H1 (cell line): ENCODE measurements at regions not wholly inside any gene's neighbourhood (a gene's known extent, or its start where the extent isn't known, plus 50 kb on each side); places are given as distances from the start of the nearest gene placed in this dataset.

Experiments used
- CTCF ChIA-PET: fragments of 300-600 bp; sonication (Branson Sonifier 250); formaldehyde crosslinking; loops from one replicate; lab custom pipeline; 2021; ENCODE audit not compliant: partially characterized antibody; lab: Charles Lee
- POLR2A ChIA-PET: fragments of 300-600 bp; sonication (Branson Sonifier 250); formaldehyde crosslinking; loops from one replicate; lab custom pipeline; 2021; ENCODE audit warnings: inconsistent platforms; ENCODE audit not compliant: partially characterized antibody; lab: Charles Lee
- DNase-seq, 2 experiments: peaks; one replicate each; pipeline versions ENCODE4 v3.0.0 to v3.0.0-alpha.2; 2010 to 2022; ENCODE audit warnings: low spot score in 2 of 2, low read depth in 1 of 2, mixed read lengths in 1 of 2
- FAIRE-seq: peaks from 2 replicates; lab custom pipeline; 2011; peaks lifted over from hg19 to GRCh38; lab: Jason Lieb, UNC
- H2AFZ ChIP-seq: 2 replicates; pipeline ENCODE4 v1.8.1; 2012; ENCODE audit warnings: low read length, inconsistent platforms
- H2AK5ac ChIP-seq: 2 replicates; pipeline ENCODE4 v1.6.1; 2013; ENCODE audit warnings: low read depth, low read length
- H2BK120ac ChIP-seq: replicated peaks from 2 replicates; pipeline ENCODE3; 2013; ENCODE audit warnings: low read depth, low read length, inconsistent platforms
- H2BK12ac ChIP-seq: 2 replicates; pipeline ENCODE4 v1.6.1; 2013; ENCODE audit warnings: low read depth, low read length
- H2BK15ac ChIP-seq: 2 replicates; pipeline ENCODE4 v1.6.1; 2013; ENCODE audit warnings: low read length
- H2BK20ac ChIP-seq: 2 replicates; pipeline ENCODE4 v1.6.1; 2013; ENCODE audit warnings: low read length
- H2BK5ac ChIP-seq: 2 replicates; pipeline ENCODE4 v1.6.1; 2013; ENCODE audit warnings: low read depth, low read length
- H3K14ac ChIP-seq: 2 replicates; pipeline ENCODE4 v1.6.1; 2013; ENCODE audit warnings: inconsistent platforms; ENCODE audit not compliant: insufficient read length
- H3K18ac ChIP-seq: 2 replicates; pipeline ENCODE4 v1.6.1; 2013; ENCODE audit warnings: low read length; ENCODE audit errors: extremely low read depth
- H3K23ac ChIP-seq: 2 replicates; pipeline ENCODE4 v1.6.1; 2013; ENCODE audit warnings: inconsistent platforms; ENCODE audit not compliant: insufficient read length
- H3K23me2 ChIP-seq: 2 replicates; pipeline ENCODE4 v1.6.1; 2013; ENCODE audit warnings: low read depth, low read length
- H3K27ac ChIP-seq: 2 replicates; pipeline ENCODE4 v1.6.1; 2011; ENCODE audit warnings: low read depth, low read length, inconsistent platforms
- H3K27me3 ChIP-seq, 4 experiments: replicated peaks in 1 of 4; 1 replicate in 1 of 4; 2 replicates in 3 of 4; pipeline versions ENCODE4 v1.6.1 to v1.8.1; 2011 to 2013; ENCODE audit warnings: low read length in 3 of 4, mild to moderate bottlenecking in 3 of 4, inconsistent platforms in 2 of 4, mixed read lengths in 2 of 4, moderate library complexity in 1 of 4; ENCODE audit not compliant: control insufficient read depth in 3 of 4, insufficient read depth in 3 of 4; ENCODE audit errors: extremely low read depth in 1 of 4
- H3K36me3 ChIP-seq, 4 experiments: 2 replicates each; pipeline versions ENCODE4 v1.6.1 to v1.8.1; 2011 to 2013; ENCODE audit warnings: mild to moderate bottlenecking in 4 of 4, low read length in 3 of 4, moderate library complexity in 2 of 4, control low read depth in 1 of 4, inconsistent platforms in 1 of 4; ENCODE audit not compliant: insufficient read depth in 4 of 4, control insufficient read depth in 2 of 4
- H3K4ac ChIP-seq: replicated peaks from 2 replicates; pipeline ENCODE3; 2013; ENCODE audit warnings: low read length, low read depth, mixed read lengths, inconsistent platforms; ENCODE audit not compliant: insufficient read length
- H3K4me1 ChIP-seq, 4 experiments: replicated peaks in 1 of 4; 1 replicate in 1 of 4; 2 replicates in 3 of 4; pipeline versions ENCODE4 v1.6.1 to v1.8.1; 2011 to 2013; ENCODE audit warnings: low read length in 3 of 4, inconsistent platforms in 2 of 4, mixed read lengths in 1 of 4; ENCODE audit not compliant: insufficient read depth in 4 of 4, control insufficient read depth in 3 of 4
- H3K4me2 ChIP-seq, 2 experiments: 2 replicates each; pipeline versions ENCODE4 v1.6.1 to v1.8.1; 2011 to 2013; ENCODE audit warnings: low read depth in 2 of 2, low read length in 2 of 2, control low read depth in 1 of 2, inconsistent platforms in 1 of 2, mild to moderate bottlenecking in 1 of 2; ENCODE audit not compliant: insufficient read depth in 1 of 2
- H3K4me3 ChIP-seq, 4 experiments: fragments of 200-600, 300-600 bp in 1 of 4; sonication (generic), shearing (Covaris generic), sonication (Bioruptor Twin) in 1 of 4; 2 replicates each; pipeline versions ENCODE4 v1.5.1 to v1.8.1; 2011 to 2016; ENCODE audit warnings: low read length in 4 of 4, low read depth in 3 of 4, control low read depth in 2 of 4, inconsistent platforms in 2 of 4, mild to moderate bottlenecking in 2 of 4, mixed read lengths in 1 of 4, moderate library complexity in 1 of 4; ENCODE audit not compliant: insufficient read depth in 2 of 4; ENCODE audit errors: extremely low read depth in 1 of 4
- H3K56ac ChIP-seq: replicated peaks from 2 replicates; pipeline ENCODE3; 2013; ENCODE audit warnings: low read depth, mild to moderate bottlenecking, mixed read lengths, low read length, inconsistent platforms; ENCODE audit not compliant: insufficient read length
- H3K79me1 ChIP-seq: 2 replicates; pipeline ENCODE4 v1.6.1; 2013; ENCODE audit warnings: low read depth, low read length, control low read depth
- H3K79me2 ChIP-seq, 2 experiments: 2 replicates each; pipeline versions ENCODE4 v1.6.1 to v1.8.1; 2012 to 2013; ENCODE audit warnings: low read length in 2 of 2, mild to moderate bottlenecking in 2 of 2, inconsistent platforms in 1 of 2; ENCODE audit not compliant: insufficient read depth in 2 of 2, control insufficient read depth in 1 of 2
- H3K9ac ChIP-seq, 4 experiments: replicated peaks in 1 of 4; 1 replicate in 1 of 4; 2 replicates in 3 of 4; pipeline versions ENCODE4 v1.6.1 to v1.8.1; 2011 to 2013; ENCODE audit warnings: low read depth in 3 of 4, low read length in 3 of 4, control low read depth in 2 of 4, mild to moderate bottlenecking in 2 of 4, moderate library complexity in 2 of 4, inconsistent platforms in 1 of 4; ENCODE audit errors: extremely low read depth in 1 of 4
- H3K9me3 ChIP-seq, 2 experiments: 2 replicates each; pipeline versions ENCODE4 v1.6.1 to v1.8.1; 2012 to 2013; ENCODE audit warnings: mild to moderate bottlenecking in 2 of 2, moderate library complexity in 2 of 2, control low read depth in 1 of 2, inconsistent platforms in 1 of 2, low read depth in 1 of 2, low read length in 1 of 2, mixed read lengths in 1 of 2; ENCODE audit not compliant: insufficient read depth in 2 of 2
- H4K20me1 ChIP-seq, 2 experiments: replicated peaks in 1 of 2; 2 replicates each; pipeline versions ENCODE3 to v1.8.1; 2011 to 2013; ENCODE audit warnings: inconsistent platforms in 2 of 2, low read length in 2 of 2, mild to moderate bottlenecking in 1 of 2; ENCODE audit not compliant: insufficient read depth in 2 of 2, control insufficient read depth in 1 of 2
- H4K5ac ChIP-seq: 2 replicates; pipeline ENCODE4 v1.6.1; 2013; ENCODE audit warnings: low read length, low read depth, mixed read lengths, inconsistent platforms; ENCODE audit not compliant: insufficient read length
- H4K8ac ChIP-seq: 2 replicates; pipeline ENCODE4 v1.8.0; 2013; ENCODE audit warnings: mild to moderate bottlenecking, moderate library complexity, low read length, inconsistent platforms; ENCODE audit not compliant: insufficient read depth; ENCODE audit errors: extremely low read depth
- H4K91ac ChIP-seq: replicated peaks from 2 replicates; pipeline ENCODE3; 2013; ENCODE audit warnings: low read length, mixed read lengths, inconsistent platforms; ENCODE audit not compliant: insufficient read length
- BCL11A ChIP-seq, 2 experiments: IDR thresholded peaks; one replicate each; pipeline ENCODE4 v1.6.1; 2011; ENCODE audit warnings: low read depth in 2 of 2, low read length in 2 of 2, mild to moderate bottlenecking in 2 of 2
- CEBPB ChIP-seq: IDR thresholded peaks from 2 replicates; pipeline ENCODE4 v1.6.1; 2012; ENCODE audit warnings: low read depth, low read length
- KDM1A ChIP-seq: fragments of 200-600, 300-600 bp; sonication (generic); IDR thresholded peaks from 2 replicates; pipeline ENCODE4 v1.7.1; 2016; ENCODE audit warnings: mild to moderate bottlenecking, low read length, borderline replicate concordance
- POLR2A ChIP-seq, 2 experiments: IDR thresholded peaks; 1 replicate in 1 of 2; 2 replicates in 1 of 2; pipeline ENCODE4 v1.6.1; 2011; ENCODE audit warnings: low read depth in 2 of 2, low read length in 2 of 2, mild to moderate bottlenecking in 2 of 2; ENCODE audit errors: control extremely low read depth in 1 of 2
- TAF7 ChIP-seq: optimal IDR thresholded peaks from 2 replicates; pipeline ENCODE3; 2011; ENCODE audit warnings: low read depth, mild to moderate bottlenecking, inconsistent platforms, low read length, moderate library complexity, borderline replicate concordance
- WGBS, 2 experiments: shearing (Covaris generic) in 1 of 2; methylation state at CpG; one replicate each; pipeline versions ENCODE4 v1.1.6 to v1.1.7; 2013 to 2015; ENCODE audit warnings: low lambda C conversion rate in 2 of 2, mixed read lengths in 2 of 2, inconsistent platforms in 1 of 2, low coverage in 1 of 2, missing lambda C conversion rate in 1 of 2; ENCODE audit not compliant: insufficient replicate concordance in 2 of 2, insufficient coverage in 1 of 2, insufficient read length in 1 of 2; ENCODE audit errors: extremely low coverage in 1 of 2, missing lambda C conversion rate in 1 of 2; 5-methylcytosine and 5-hydroxymethylcytosine counted together

GRCh38 chr18:1564793-1565192 is 660.1 kb downstream of the ADCYAP1 start (continued):
- TF ChIP-seq CEBPB = no peak

- Histone ChIP-seq H2BK120ac (no peak overlapping the region), H3K4me3 (no peak overlapping the region), H3K79me1 (no peaks in the 10 kb centered on the region), H2AK5ac (no peak overlapping the region), H4K5ac (no peak overlapping the region), H3K79me2 (no peaks in the 10 kb centered on the region), H3K27me3 (no peaks in the 10 kb centered on the region), H2BK12ac (no peak overlapping the region), H4K91ac (no peak overlapping the region), H3K4me1 (no peaks in the 10 kb centered on the region), H3K56ac (no peak overlapping the region), H3K36me3 (no peaks in the 10 kb centered on the region), H2AFZ (no peak overlapping the region), H3K27ac (no peak overlapping the region), H3K4me2 (no peak overlapping the region), H4K8ac (no peak overlapping the region), H3K4ac (no peak overlapping the region)
- no peak for FAIRE-seq
- TF ChIP-seq BCL11A (IDR thresholded peaks at IDR 0.05; ENCODE audit: low read depth in 2 of 2, low read length in 2 of 2) = no peak
- TF ChIP-seq KDM1A = no peak
- TF ChIP-seq POLR2A (IDR thresholded peaks at IDR 0.05; ENCODE audit: control extremely low read depth in 1 of 2, low read depth in 2 of 2, low read length in 2 of 2) = no peak
- TF ChIP-seq TAF7 = no peak
- TF ChIP-seq, all 59 proteins: peak for 0
- no peaks in the 10 kb centered on the region for H3K9me3 ChIP-seq
- POLR2A ChIA-PET = no interaction called here
- no peak overlapping the region for H3K23ac ChIP-seq
- 86% methylated on average over 2 of the region's 2 CpGs; no CpG with 5 or more reads in 1 of the 2 experiments for WGBS, 2 experiments
- CTCF ChIA-PET = interaction anchor here (1.5 kb wide), 1 partner anchor 93 kb away, joined by 3 read pairs; no protein-coding TSS in a partner anchor
- no peak overlapping the region for H3K18ac ChIP-seq
- no peaks in the 10 kb centered on the region for H3K23me2 ChIP-seq
- H2BK20ac ChIP-seq = no peak overlapping the region
- H3K14ac ChIP-seq = no peak overlapping the region
- no peak overlapping the region for H2BK15ac ChIP-seq
- no peak for DNase-seq
- no peak overlapping the region for H3K9ac ChIP-seq
- H2BK5ac ChIP-seq = no peak overlapping the region
- H4K20me1 ChIP-seq = no peaks in the 10 kb centered on the region
These were observed 666.5 kb downstream of the ADCYAP1 start for GRCh38 chr18:1571206-1571605.
